Body of pancreas (tissue), 4 donors: ENCODE measurements at regions not wholly inside any gene's neighbourhood (a gene's known extent, or its start where the extent isn't known, plus 50 kb on each side); places are given as distances from the start of the nearest gene placed in this dataset.
"Not testable (repeated sequence)": the region's sequence is repeated elsewhere in the genome, so short reads cannot be mapped to it uniquely, and the experiment has no call there.

Experiments
- POLR2A ChIP-seq, 3 donors: fragments of 450-650 bp; IDR thresholded peaks; one replicate each; pipeline ENCODE4 v1.6.1; 2016; ENCODE audit warnings: antibody characterized with exemption in 3 of 3, mild to moderate bottlenecking in 2 of 3
- TF ChIP-seq, protein P1 (sequence below), 7 experiments: fragments of 450-650 bp in 4 of 7; fragments of 200-600 bp in 3 of 7; sonication (generic) in 3 of 7; IDR thresholded peaks; one replicate each; pipeline ENCODE4 v1.5.1; 2016 to 2019; ENCODE audit warnings: antibody characterized with exemption in 7 of 7

DNA sequence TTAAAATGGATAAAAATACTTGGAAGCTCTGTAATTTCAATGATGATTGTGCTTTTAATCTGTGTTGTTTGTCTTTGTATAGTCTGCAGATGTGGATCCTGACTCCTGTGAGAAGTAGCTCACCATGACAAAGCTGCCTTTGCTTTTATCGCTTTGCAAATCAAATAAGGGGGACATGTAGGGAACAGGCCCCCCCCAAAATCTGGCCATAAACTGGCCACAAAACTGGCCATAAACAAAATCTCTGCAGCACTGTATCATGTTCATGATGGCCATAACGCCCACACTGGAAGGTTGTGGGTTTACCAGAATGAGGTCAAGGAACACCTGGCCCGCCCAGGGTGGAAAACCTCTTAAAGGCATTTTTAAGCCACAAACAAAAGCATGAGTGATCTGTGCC is 366.0 kb upstream of the FGF16 start:
- TF ChIP-seq, protein P1, sequence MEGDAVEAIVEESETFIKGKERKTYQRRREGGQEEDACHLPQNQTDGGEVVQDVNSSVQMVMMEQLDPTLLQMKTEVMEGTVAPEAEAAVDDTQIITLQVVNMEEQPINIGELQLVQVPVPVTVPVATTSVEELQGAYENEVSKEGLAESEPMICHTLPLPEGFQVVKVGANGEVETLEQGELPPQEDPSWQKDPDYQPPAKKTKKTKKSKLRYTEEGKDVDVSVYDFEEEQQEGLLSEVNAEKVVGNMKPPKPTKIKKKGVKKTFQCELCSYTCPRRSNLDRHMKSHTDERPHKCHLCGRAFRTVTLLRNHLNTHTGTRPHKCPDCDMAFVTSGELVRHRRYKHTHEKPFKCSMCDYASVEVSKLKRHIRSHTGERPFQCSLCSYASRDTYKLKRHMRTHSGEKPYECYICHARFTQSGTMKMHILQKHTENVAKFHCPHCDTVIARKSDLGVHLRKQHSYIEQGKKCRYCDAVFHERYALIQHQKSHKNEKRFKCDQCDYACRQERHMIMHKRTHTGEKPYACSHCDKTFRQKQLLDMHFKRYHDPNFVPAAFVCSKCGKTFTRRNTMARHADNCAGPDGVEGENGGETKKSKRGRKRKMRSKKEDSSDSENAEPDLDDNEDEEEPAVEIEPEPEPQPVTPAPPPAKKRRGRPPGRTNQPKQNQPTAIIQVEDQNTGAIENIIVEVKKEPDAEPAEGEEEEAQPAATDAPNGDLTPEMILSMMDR (IDR thresholded peaks at IDR 0.05) = not testable (repeated sequence)
- not testable (repeated sequence) for TF ChIP-seq POLR2A (IDR thresholded peaks at IDR 0.05)
